Stimulated activated effector memory CD8-positive, alpha-beta T cell treated with anti-CD3 and anti-CD28 coated beads, Interleukin-12 subunit alpha, Interleukin-12 subunit beta, amount 100 ng/mL, for 72 hours (primary cell): ENCODE measurements at regions not wholly inside any gene's neighbourhood (a gene's known extent, or its start where the extent isn't known, plus 50 kb on each side); places are given as distances from the start of the nearest gene placed in this dataset.
"Not testable (repeated sequence)": the region's sequence is repeated elsewhere in the genome, so short reads cannot be mapped to it uniquely, and the experiment has no call there.

Source experiments
- ATAC-seq: fragments of 150-1000 bp; cut with Tn5 transposase; 2 replicates; pipeline ENCODE4 v1.10.0; 2021
- DNase-seq, 2 donors: peaks; one replicate each; pipeline ENCODE4 v3.0.0; 2021 to 2022; ENCODE audit warnings: low spot score in 2 of 2
- H3K27ac Mint-ChIP-seq: one replicate; pipeline ENCODE4 v1.8.0; 2022; ENCODE audit warnings: mild to moderate bottlenecking, mixed read lengths
- H3K36me3 Mint-ChIP-seq: one replicate; pipeline ENCODE4 v1.8.0; 2022; ENCODE audit warnings: mild to moderate bottlenecking, mixed read lengths
- H3K4me1 Mint-ChIP-seq: one replicate; pipeline ENCODE4 v1.8.0; 2022; ENCODE audit warnings: mixed read lengths
- H3K4me3 Mint-ChIP-seq: one replicate; pipeline ENCODE4 v1.8.0; 2022; ENCODE audit warnings: mild to moderate bottlenecking, mixed read lengths
- H3K9me3 Mint-ChIP-seq: one replicate; pipeline ENCODE4 v1.8.0; 2022; ENCODE audit warnings: mixed read lengths

- H3K4me1 Mint-ChIP-seq, result no peaks in the 10 kb centered on the region
- H3K27ac Mint-ChIP-seq, result no peak overlapping the region
- H3K4me3 Mint-ChIP-seq, result no peak overlapping the region
- DNase-seq (no peak), ATAC-seq (no peak)
- H3K9me3 Mint-ChIP-seq, result no peaks in the 10 kb centered on the region
- no peaks in the 10 kb centered on the region for H3K36me3 Mint-ChIP-seq
Measured at GRCh38 chr10:11677480-11677879, 64.7 kb upstream of the ECHDC3 start.

GRCh38 chr10:11673346-11674280, 62.2 kb upstream of the USP6NL start:
- Mint-ChIP-seq H3K9me3 (no peaks in the 10 kb centered on the region), H3K36me3 (no peaks in the 10 kb centered on the region), H3K27ac (no peak overlapping the region), H3K4me3 (no peak overlapping the region), H3K4me1 (no peaks in the 10 kb centered on the region)
- DNase-seq (no peak), ATAC-seq (no peak)

- Mint-ChIP-seq H3K4me3 (no peak overlapping the region), H3K36me3 (no peaks in the 10 kb centered on the region), H3K9me3 (no peaks in the 10 kb centered on the region), H3K4me1 (no peaks in the 10 kb centered on the region), H3K27ac (no peak overlapping the region)
- no peak for ATAC-seq
- DNase-seq, result no peak
Measured at GRCh38 chr10:11672836-11673235, 61.4 kb upstream of the USP6NL start.

- DNase-seq (no peak), ATAC-seq (no peak)
- H3K27ac Mint-ChIP-seq, result no peak overlapping the region
- no peaks in the 10 kb centered on the region for H3K9me3 Mint-ChIP-seq
- no peaks in the 10 kb centered on the region for H3K4me1 Mint-ChIP-seq
- H3K4me3 Mint-ChIP-seq, result no peak overlapping the region
- H3K36me3 Mint-ChIP-seq, result no peaks in the 10 kb centered on the region
Measured at GRCh38 chr10:11670381-11670780, 58.9 kb upstream of the USP6NL start.

GRCh38 chr10:11668847-11669610, 57.6 kb upstream of the USP6NL start:
- Mint-ChIP-seq H3K4me3 (no peak overlapping the region), H3K27ac (no peak overlapping the region), H3K4me1 (no peaks in the 10 kb centered on the region), H3K9me3 (no peaks in the 10 kb centered on the region), H3K36me3 (no peaks in the 10 kb centered on the region)
- ATAC-seq (no peak), DNase-seq (no peak)

- DNase-seq (no peak), ATAC-seq (no peak)
- no peaks in the 10 kb centered on the region for H3K36me3 Mint-ChIP-seq
- H3K27ac Mint-ChIP-seq, result no peak overlapping the region
- no peaks in the 10 kb centered on the region for H3K9me3 Mint-ChIP-seq
- H3K4me1 Mint-ChIP-seq, result no peaks in the 10 kb centered on the region
- no peak overlapping the region for H3K4me3 Mint-ChIP-seq
Measured at GRCh38 chr10:11667756-11668155, 56.3 kb upstream of the USP6NL start.

GRCh38 chr10:11663763-11664555, 52.5 kb upstream of the USP6NL start:
- DNase-seq (no peak), ATAC-seq (no peak)
- Mint-ChIP-seq H3K4me3 (no peak overlapping the region), H3K9me3 (no peaks in the 10 kb centered on the region), H3K4me1 (peaks cover 6% of the 10 kb centered on the region), H3K27ac (no peak overlapping the region), H3K36me3 (no peaks in the 10 kb centered on the region)

GRCh38 chr10:11663126-11663515, 51.7 kb upstream of the USP6NL start:
- DNase-seq, H3K27ac Mint-ChIP-seq, H3K4me1 Mint-ChIP-seq, H3K4me3 Mint-ChIP-seq, H3K36me3 Mint-ChIP-seq, ATAC-seq, H3K9me3 Mint-ChIP-seq: not testable (repeated sequence)

GRCh38 chr10:11661441-11661840, 50.0 kb upstream of the USP6NL start:
- Mint-ChIP-seq H3K4me3 (no peak overlapping the region), H3K27ac (no peak overlapping the region), H3K4me1 (peaks cover 6% of the 10 kb centered on the region), H3K9me3 (no peaks in the 10 kb centered on the region), H3K36me3 (no peaks in the 10 kb centered on the region)
- no peak for ATAC-seq
- no peak for DNase-seq
